ENCODE measurements at regions not wholly inside any gene's neighbourhood (a gene's known extent, or its start where the extent isn't known, plus 50 kb on each side); places are given as distances from the start of the nearest gene placed in this dataset.

- Histone ChIP-seq H3K9me1 (ENCODE audit: control insufficient read depth, extremely low read depth, insufficient read depth, low read length) (no peaks in the 10 kb centered on the region), H3K36me3 (ENCODE audit: control insufficient read depth in 2 of 2, extremely low read depth in 1 of 2, insufficient read depth in 2 of 2, low read length in 2 of 2) (no peaks in the 10 kb centered on the region), H3K9ac (ENCODE audit: control insufficient read depth, extremely low read depth, insufficient read depth, low read length) (no peak overlapping the region), H3K27me3 (ENCODE audit: control insufficient read depth, extremely low read depth, insufficient read depth, low read length) (no peaks in the 10 kb centered on the region), H3K9me3 (ENCODE audit: control insufficient read depth, low read depth, low read length) (no peaks in the 10 kb centered on the region), H3K4me2 (ENCODE audit: control insufficient read depth, extremely low read depth, insufficient read depth, low read depth, low read length) (no peak overlapping the region), H3K79me2 (ENCODE audit: control insufficient read depth, insufficient read depth, low read length) (no peaks in the 10 kb centered on the region), H3K4me3 (ENCODE audit: control insufficient read depth in 2 of 3, extremely low read depth in 1 of 3, insufficient read depth in 2 of 3, low read depth in 1 of 3, low read length in 3 of 3) (no peak overlapping the region), H4K20me1 (ENCODE audit: control insufficient read depth, extremely low read depth, insufficient read depth, low read length) (no peaks in the 10 kb centered on the region), H3K4me1 (ENCODE audit: control insufficient read depth, extremely low read depth, insufficient read depth, low read length) (no peaks in the 10 kb centered on the region), H3K27ac (ENCODE audit: control insufficient read depth, insufficient read depth, low read length) (no peak overlapping the region), H2AFZ (ENCODE audit: control insufficient read depth, low read length) (no peak overlapping the region)
- dilution Hi-C loops (cut with MboI; ENCODE audit: extremely low pct_ligation_motif_present, low sequenced_read_pairs): no loop called here
- no peak for FAIRE-seq
- DNase-seq (ENCODE audit: low read depth, low spot score): no peak
- TF ChIP-seq EZH2 (IDR thresholded peaks at IDR 0.05; ENCODE audit: low read length): no peak
- TF ChIP-seq, protein P1, sequence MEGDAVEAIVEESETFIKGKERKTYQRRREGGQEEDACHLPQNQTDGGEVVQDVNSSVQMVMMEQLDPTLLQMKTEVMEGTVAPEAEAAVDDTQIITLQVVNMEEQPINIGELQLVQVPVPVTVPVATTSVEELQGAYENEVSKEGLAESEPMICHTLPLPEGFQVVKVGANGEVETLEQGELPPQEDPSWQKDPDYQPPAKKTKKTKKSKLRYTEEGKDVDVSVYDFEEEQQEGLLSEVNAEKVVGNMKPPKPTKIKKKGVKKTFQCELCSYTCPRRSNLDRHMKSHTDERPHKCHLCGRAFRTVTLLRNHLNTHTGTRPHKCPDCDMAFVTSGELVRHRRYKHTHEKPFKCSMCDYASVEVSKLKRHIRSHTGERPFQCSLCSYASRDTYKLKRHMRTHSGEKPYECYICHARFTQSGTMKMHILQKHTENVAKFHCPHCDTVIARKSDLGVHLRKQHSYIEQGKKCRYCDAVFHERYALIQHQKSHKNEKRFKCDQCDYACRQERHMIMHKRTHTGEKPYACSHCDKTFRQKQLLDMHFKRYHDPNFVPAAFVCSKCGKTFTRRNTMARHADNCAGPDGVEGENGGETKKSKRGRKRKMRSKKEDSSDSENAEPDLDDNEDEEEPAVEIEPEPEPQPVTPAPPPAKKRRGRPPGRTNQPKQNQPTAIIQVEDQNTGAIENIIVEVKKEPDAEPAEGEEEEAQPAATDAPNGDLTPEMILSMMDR (optimal IDR thresholded peaks at IDR 0.05 in 1 of 3, IDR thresholded peaks at IDR 0.05 in 1 of 3, conservative IDR thresholded peaks at IDR 0.05 in 1 of 3; ENCODE audit: extremely low read depth in 1 of 3, insufficient read depth in 2 of 3, low read length in 3 of 3): no peak
These were observed 613.4 kb downstream of the PLCL1 start for GRCh38 chr2:198417836-198418235.

GRCh38 chr2:198414976-198415375, 610.6 kb downstream of the PLCL1 start:
- no peaks in the 10 kb centered on the region for H3K36me3 ChIP-seq (ENCODE audit: control insufficient read depth in 2 of 2, extremely low read depth in 1 of 2, insufficient read depth in 2 of 2, low read length in 2 of 2)
- no peak overlapping the region for H3K9ac ChIP-seq (ENCODE audit: control insufficient read depth, extremely low read depth, insufficient read depth, low read length)
- FAIRE-seq (no peak), DNase-seq (ENCODE audit: low read depth, low spot score) (no peak)
- no peaks in the 10 kb centered on the region for H3K79me2 ChIP-seq (ENCODE audit: control insufficient read depth, insufficient read depth, low read length)
- no peak overlapping the region for H3K27ac ChIP-seq (ENCODE audit: control insufficient read depth, insufficient read depth, low read length)
- TF ChIP-seq EZH2 (IDR thresholded peaks at IDR 0.05; ENCODE audit: low read length): no peak
- TF ChIP-seq, protein P1 (optimal IDR thresholded peaks at IDR 0.05 in 1 of 3, IDR thresholded peaks at IDR 0.05 in 1 of 3, conservative IDR thresholded peaks at IDR 0.05 in 1 of 3; ENCODE audit: extremely low read depth in 1 of 3, insufficient read depth in 2 of 3, low read length in 3 of 3): no peak
- no peaks in the 10 kb centered on the region for H4K20me1 ChIP-seq (ENCODE audit: control insufficient read depth, extremely low read depth, insufficient read depth, low read length)
- no peak overlapping the region for H2AFZ ChIP-seq (ENCODE audit: control insufficient read depth, low read length)
- H3K27me3 ChIP-seq (ENCODE audit: control insufficient read depth, extremely low read depth, insufficient read depth, low read length): no peaks in the 10 kb centered on the region
- no peak overlapping the region for H3K4me2 ChIP-seq (ENCODE audit: control insufficient read depth, extremely low read depth, insufficient read depth, low read depth, low read length)
- H3K9me3 ChIP-seq (ENCODE audit: control insufficient read depth, low read depth, low read length): no peaks in the 10 kb centered on the region
- H3K4me3 ChIP-seq (ENCODE audit: control insufficient read depth in 2 of 3, extremely low read depth in 1 of 3, insufficient read depth in 2 of 3, low read depth in 1 of 3, low read length in 3 of 3): no peak overlapping the region
- H3K9me1 ChIP-seq (ENCODE audit: control insufficient read depth, extremely low read depth, insufficient read depth, low read length): no peaks in the 10 kb centered on the region
- dilution Hi-C loops (cut with MboI; ENCODE audit: extremely low pct_ligation_motif_present, low sequenced_read_pairs): no loop called here
- H3K4me1 ChIP-seq (ENCODE audit: control insufficient read depth, extremely low read depth, insufficient read depth, low read length): no peaks in the 10 kb centered on the region

All from keratinocyte (primary cell).